Cardiac fibroblast (primary cell): ENCODE measurements at regions not wholly inside any gene's neighbourhood (a gene's known extent, or its start where the extent isn't known, plus 50 kb on each side); places are given as distances from the start of the nearest gene placed in this dataset.

Experiments used
- DNase-seq, 2 donors: peaks; one replicate each; pipeline versions ENCODE4 v3.0.0 to v3.0.0-alpha.2; 2010; ENCODE audit warnings: low read depth in 2 of 2
- H3K4me3 ChIP-seq, 2 donors: replicated peaks in 1 of 2; 1 replicate in 1 of 2; 2 replicates in 1 of 2; pipeline ENCODE4 v1.5.1; 2011; ENCODE audit warnings: low read depth in 2 of 2, low read length in 2 of 2, mild to moderate bottlenecking in 2 of 2, moderate library complexity in 1 of 2
- TF ChIP-seq, protein P1 (sequence below): IDR thresholded peaks from one replicate; pipeline ENCODE4 v1.5.1; 2011; ENCODE audit warnings: low read depth, mild to moderate bottlenecking, low read length, inconsistent platforms

- H3K4me3 ChIP-seq: no peak overlapping the region
- TF ChIP-seq, protein P1, sequence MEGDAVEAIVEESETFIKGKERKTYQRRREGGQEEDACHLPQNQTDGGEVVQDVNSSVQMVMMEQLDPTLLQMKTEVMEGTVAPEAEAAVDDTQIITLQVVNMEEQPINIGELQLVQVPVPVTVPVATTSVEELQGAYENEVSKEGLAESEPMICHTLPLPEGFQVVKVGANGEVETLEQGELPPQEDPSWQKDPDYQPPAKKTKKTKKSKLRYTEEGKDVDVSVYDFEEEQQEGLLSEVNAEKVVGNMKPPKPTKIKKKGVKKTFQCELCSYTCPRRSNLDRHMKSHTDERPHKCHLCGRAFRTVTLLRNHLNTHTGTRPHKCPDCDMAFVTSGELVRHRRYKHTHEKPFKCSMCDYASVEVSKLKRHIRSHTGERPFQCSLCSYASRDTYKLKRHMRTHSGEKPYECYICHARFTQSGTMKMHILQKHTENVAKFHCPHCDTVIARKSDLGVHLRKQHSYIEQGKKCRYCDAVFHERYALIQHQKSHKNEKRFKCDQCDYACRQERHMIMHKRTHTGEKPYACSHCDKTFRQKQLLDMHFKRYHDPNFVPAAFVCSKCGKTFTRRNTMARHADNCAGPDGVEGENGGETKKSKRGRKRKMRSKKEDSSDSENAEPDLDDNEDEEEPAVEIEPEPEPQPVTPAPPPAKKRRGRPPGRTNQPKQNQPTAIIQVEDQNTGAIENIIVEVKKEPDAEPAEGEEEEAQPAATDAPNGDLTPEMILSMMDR: no peak
- no peak for DNase-seq
These were observed 332.2 kb downstream of the DYSF start for GRCh38 chr2:71785516-71785981.

- peak in 1 of 2 donors; percentile 43 for DNase-seq
These were observed 331.6 kb downstream of the DYSF start for GRCh38 chr2:71784734-71785511.

GRCh38 chr2:71783815-71784214, 330.5 kb downstream of the DYSF start:
- TF ChIP-seq, protein P1: no peak
- no peak overlapping the region for H3K4me3 ChIP-seq
- DNase-seq: no peak

More at GRCh38 chr2:71784734-71785511, 331.6 kb downstream of the DYSF start:
- TF ChIP-seq, protein P1: no peak
- no peak overlapping the region for H3K4me3 ChIP-seq

GRCh38 chr2:71783215-71783614, 329.9 kb downstream of the DYSF start:
- peak in 1 of 2 donors; percentile 12 for DNase-seq
- no peak overlapping the region for H3K4me3 ChIP-seq
- TF ChIP-seq, protein P1: no peak

GRCh38 chr2:71782323-71782722, 329.0 kb downstream of the DYSF start:
- no peak overlapping the region for H3K4me3 ChIP-seq
- no peak for DNase-seq

GRCh38 chr2:71781695-71782228, 328.4 kb downstream of the DYSF start:
- no peak for DNase-seq
- H3K4me3 ChIP-seq: no peak overlapping the region
- TF ChIP-seq, protein P1: no peak

More at GRCh38 chr2:71782323-71782722, 329.0 kb downstream of the DYSF start:
- TF ChIP-seq, protein P1: no peak
